SU-DHL-6 (cell line): ENCODE measurements at regions not wholly inside any gene's neighbourhood (a gene's known extent, or its start where the extent isn't known, plus 50 kb on each side); places are given as distances from the start of the nearest gene placed in this dataset.

Source experiments
- H2AFZ ChIP-seq: fragments of 200-600 bp; sonication (generic); 2 replicates; pipeline ENCODE4 v1.6.1; 2014; ENCODE audit warnings: low read depth, mild to moderate bottlenecking, moderate library complexity, mixed read lengths, antibody characterized with exemption, low read length; ENCODE audit not compliant: severe bottlenecking
- H3F3A ChIP-seq: fragments of 200-600 bp; shearing (Covaris generic); 2 replicates; pipeline ENCODE4 v1.6.0; 2016; ENCODE audit warnings: antibody characterized with exemption, mild to moderate bottlenecking; ENCODE audit not compliant: insufficient read depth
- H3K27ac ChIP-seq: fragments of 200-600 bp; sonication (generic); 2 replicates; pipeline ENCODE4 v1.5.1; 2016; ENCODE audit warnings: low read depth, mild to moderate bottlenecking, low read length, moderate library complexity, mixed read lengths
- H3K27me3 ChIP-seq: fragments of 200-600 bp; sonication (generic), shearing (Covaris generic); 2 replicates; pipeline ENCODE4 v1.6.0; 2014; ENCODE audit warnings: mild to moderate bottlenecking, low read length
- H3K36me3 ChIP-seq: fragments of 200-600 bp; sonication (generic); 2 replicates; pipeline ENCODE4 v1.6.1; 2014; ENCODE audit warnings: mild to moderate bottlenecking, low read length, mixed read lengths
- H3K4me2 ChIP-seq: fragments of 300-600, 200-600 bp; shearing (Covaris generic), sonication (generic); 2 replicates; pipeline ENCODE4 v1.6.0; 2014; ENCODE audit warnings: low read length, low read depth, mild to moderate bottlenecking; ENCODE audit not compliant: poor library complexity, severe bottlenecking
- H3K4me3 ChIP-seq: fragments of 200-600 bp; sonication (generic); 2 replicates; pipeline ENCODE4 v1.5.1; 2014; ENCODE audit warnings: antibody characterized with exemption, low read length, mild to moderate bottlenecking, mixed read lengths; ENCODE audit not compliant: insufficient read depth, poor library complexity, severe bottlenecking
- H3K79me2 ChIP-seq: fragments of 200-600 bp; sonication (generic); 2 replicates; pipeline ENCODE4 v1.6.1; 2014; ENCODE audit warnings: mild to moderate bottlenecking, low read length, moderate library complexity; ENCODE audit not compliant: insufficient read depth
- H3K9ac ChIP-seq: fragments of 200-600 bp; sonication (generic); 2 replicates; pipeline ENCODE4 v1.7.0; 2014; ENCODE audit warnings: mild to moderate bottlenecking, low read length
- H3K9me2 ChIP-seq: fragments of 200-600 bp; sonication (generic); replicated peaks from 2 replicates; pipeline ENCODE4 v1.6.1; 2014; ENCODE audit warnings: low read length; ENCODE audit not compliant: insufficient read depth
- H3K9me3 ChIP-seq: fragments of 200-600 bp; sonication (generic); 2 replicates; pipeline ENCODE4 v1.6.1; 2014; ENCODE audit warnings: low read length, mixed read lengths; ENCODE audit not compliant: insufficient read depth
- H4K20me1 ChIP-seq: fragments of 200-600 bp; sonication (generic); 2 replicates; pipeline ENCODE4 v1.6.1; 2014; ENCODE audit warnings: low read depth, mild to moderate bottlenecking, antibody characterized with exemption, low read length, moderate library complexity, mixed read lengths
- CTCF ChIP-seq: fragments of 200-600 bp; sonication (generic); IDR thresholded peaks from one replicate; pipeline ENCODE4 v1.5.1; 2017; ENCODE audit warnings: antibody characterized with exemption, mild to moderate bottlenecking, low read length, moderate library complexity; ENCODE audit not compliant: insufficient read depth, poor library complexity, severe bottlenecking
- EZH2phosphoT487 ChIP-seq: fragments of 200-600 bp; sonication (generic), shearing (Covaris generic); conservative IDR thresholded peaks from 2 replicates; pipeline ENCODE4 v1.6.1; 2018; ENCODE audit warnings: mild to moderate bottlenecking, antibody characterized with exemption, low read length, moderate library complexity, mixed read lengths

GRCh38 chr1:119308806-119309205 is 59.8 kb upstream of the HAO2 start:
- Histone ChIP-seq H2AFZ (no peak overlapping the region), H3K27ac (no peak overlapping the region), H3K27me3 (no peaks in the 10 kb centered on the region)

DNA sequence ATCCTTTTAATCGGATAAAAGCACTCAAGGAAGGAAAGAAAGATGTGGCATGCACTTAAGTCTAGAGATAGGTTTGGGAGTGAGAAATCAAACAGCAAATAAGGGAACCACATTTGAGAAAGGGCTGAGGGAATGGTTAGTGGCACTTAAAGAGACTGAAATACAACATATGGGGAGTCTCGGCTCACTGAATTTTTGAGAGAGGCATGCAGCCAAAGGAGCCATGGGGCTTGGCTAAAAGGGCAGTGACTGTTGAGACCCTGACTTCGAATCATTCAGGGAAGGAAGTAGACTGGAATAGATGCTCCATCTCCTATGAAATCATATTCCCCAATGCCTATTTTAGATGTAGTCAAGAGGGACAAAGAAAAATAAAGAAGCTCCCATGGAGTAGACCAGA is 58.3 kb upstream of the HAO2 start:
- H4K20me1 ChIP-seq: no peaks in the 10 kb centered on the region
- no peaks in the 10 kb centered on the region for H3K79me2 ChIP-seq
- no peaks in the 10 kb centered on the region for H3K36me3 ChIP-seq
- H3F3A ChIP-seq: no peaks in the 10 kb centered on the region
- H3K9me2 ChIP-seq: no peaks in the 10 kb centered on the region
- H3K27me3 ChIP-seq: no peaks in the 10 kb centered on the region
- no peak overlapping the region for H3K4me2 ChIP-seq
- no peaks in the 10 kb centered on the region for H3K9me3 ChIP-seq
- TF ChIP-seq EZH2phosphoT487: no peak
- no peak for TF ChIP-seq CTCF
- no peak overlapping the region for H2AFZ ChIP-seq
- no peak overlapping the region for H3K9ac ChIP-seq
- no peak overlapping the region for H3K27ac ChIP-seq
- no peak overlapping the region for H3K4me3 ChIP-seq

More at GRCh38 chr1:119308806-119309205, 59.8 kb upstream of the HAO2 start:
- Histone ChIP-seq H3K9ac (no peak overlapping the region), H3K79me2 (no peaks in the 10 kb centered on the region), H3K9me3 (no peaks in the 10 kb centered on the region), H4K20me1 (no peaks in the 10 kb centered on the region), H3K36me3 (no peaks in the 10 kb centered on the region), H3K4me2 (no peak overlapping the region), H3K4me3 (no peak overlapping the region), H3F3A (no peaks in the 10 kb centered on the region), H3K9me2 (no peaks in the 10 kb centered on the region)
- TF ChIP-seq EZH2phosphoT487 (no peak), CTCF (no peak)

DNA sequence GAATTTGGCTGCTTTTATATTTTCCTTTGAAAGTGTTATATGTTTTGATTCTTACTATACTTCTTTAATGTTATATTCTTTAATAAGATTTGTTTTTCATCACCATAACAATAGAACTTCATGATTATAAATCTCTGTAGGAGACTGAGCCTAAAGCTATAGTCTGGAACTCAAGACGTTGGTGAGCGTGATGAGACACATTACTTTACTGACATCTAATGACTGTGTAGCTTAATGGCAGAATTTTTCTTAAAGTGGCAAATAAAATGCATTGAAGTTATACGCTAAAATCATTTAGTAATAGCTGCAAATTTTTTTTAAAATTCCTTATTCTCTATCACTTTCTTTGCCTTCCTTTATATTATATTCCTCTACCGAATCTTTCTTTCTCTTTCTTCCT is 56.1 kb upstream of the HAO2 start:
- Histone ChIP-seq H4K20me1 (no peaks in the 10 kb centered on the region), H3K4me3 (no peak overlapping the region), H3K9me3 (no peaks in the 10 kb centered on the region), H3K9me2 (no peaks in the 10 kb centered on the region), H3K27ac (no peak overlapping the region), H3F3A (no peaks in the 10 kb centered on the region), H3K4me2 (no peak overlapping the region), H3K79me2 (no peaks in the 10 kb centered on the region), H3K36me3 (no peaks in the 10 kb centered on the region), H3K27me3 (no peaks in the 10 kb centered on the region), H2AFZ (no peak overlapping the region), H3K9ac (no peak overlapping the region)
- TF ChIP-seq CTCF: no peak
- no peak for TF ChIP-seq EZH2phosphoT487
